ENCODE measurements at regions not wholly inside any gene's neighbourhood (a gene's known extent, or its start where the extent isn't known, plus 50 kb on each side); places are given as distances from the start of the nearest gene placed in this dataset.

- H3K79me2 ChIP-seq (ENCODE audit: low read length), result peaks cover 10% of the 10 kb centered on the region; the same call in 1 of the 2 replicates
- no peaks in the 10 kb centered on the region for H4K20me1 ChIP-seq (ENCODE audit: low read length)
- peak overlapping the region; percentile 70 for H2AFZ ChIP-seq (ENCODE audit: low read length)
- intact Hi-C loops (cut with micrococcal nuclease), result loop anchor here (2.0 to 5.0 kb wide), 2 partner anchors 68 kb away; no protein-coding TSS in a partner anchor
- no peaks in the 10 kb centered on the region for H3K9me2 ChIP-seq (replicated peaks; ENCODE audit: low read length)
- peak overlapping the region; percentile 95 for H3K4me2 ChIP-seq (ENCODE audit: low read length)
- ChIA-PET POLR2A (ENCODE audit: unreplicated experiment) (no interaction called here), CTCF (no interaction called here)
- peak overlapping the region; percentile 63 for H3K4me3 ChIP-seq (ENCODE audit: low read length)
- ATAC-seq, result peak; percentile 58
- H3K27ac ChIP-seq (ENCODE audit: low read length), result peak overlapping the region; percentile 93
- no peaks in the 10 kb centered on the region for H3K27me3 ChIP-seq (ENCODE audit: low read length)
- peaks cover 17% of the 10 kb centered on the region for H3F3A ChIP-seq (ENCODE audit: low read length, unreplicated experiment)
- no peaks in the 10 kb centered on the region for H3K9me3 ChIP-seq (ENCODE audit: low read length)
- peak; percentile 91 for DNase-seq
- no peaks in the 10 kb centered on the region for H3K36me3 ChIP-seq (ENCODE audit: low read depth, low read length)
- TF ChIP-seq EZH2phosphoT487 (IDR thresholded peaks at IDR 0.05; ENCODE audit: borderline replicate concordance, low read length) (no peak), CTCF (conservative IDR thresholded peaks at IDR 0.05; ENCODE audit: low read depth, low read length) (no peak), EZH2 (IDR thresholded peaks at IDR 0.05; ENCODE audit: low read length, unreplicated experiment) (no peak)
- peak overlapping the region; percentile 58 for H3K9ac ChIP-seq (ENCODE audit: low read length)
- peaks cover 51% of the 10 kb centered on the region for H3K4me1 ChIP-seq (ENCODE audit: insufficient read depth, low read length)
- no TSS peak for BruUV-seq (replicated peaks)
Measured at GRCh38 chr9:684941-685340, 156.6 kb upstream of the DMRT1 start.

- Histone ChIP-seq H4K20me1 (ENCODE audit: low read length) (no peaks in the 10 kb centered on the region), H3K9ac (ENCODE audit: low read length) (peak overlapping the region; percentile 58), H3K27me3 (ENCODE audit: low read length) (no peaks in the 10 kb centered on the region), H3K9me3 (ENCODE audit: low read length) (no peaks in the 10 kb centered on the region), H3K4me2 (ENCODE audit: low read length) (peak overlapping the region; percentile 95), H2AFZ (ENCODE audit: low read length) (no peak overlapping the region; the same call in 1 of the 2 replicates), H3K36me3 (ENCODE audit: low read depth, low read length) (no peaks in the 10 kb centered on the region), H3F3A (ENCODE audit: low read length, unreplicated experiment) (peaks cover 17% of the 10 kb centered on the region), H3K4me1 (ENCODE audit: insufficient read depth, low read length) (peaks cover 50% of the 10 kb centered on the region), H3K27ac (ENCODE audit: low read length) (peak overlapping the region; percentile 93), H3K4me3 (ENCODE audit: low read length) (0 out of 2 replicates have a peak overlapping the region, but pooled peaks have one; percentile 38), H3K79me2 (ENCODE audit: low read length) (peaks cover 10% of the 10 kb centered on the region; the same call in 1 of the 2 replicates), H3K9me2 (replicated peaks; ENCODE audit: low read length) (no peaks in the 10 kb centered on the region)
- ATAC-seq, result peak; percentile 76
- no TSS peak for BruUV-seq (replicated peaks)
- POLR2A ChIA-PET (ENCODE audit: unreplicated experiment), result no interaction called here
- CTCF ChIA-PET, result no interaction called here
- TF ChIP-seq EZH2 (IDR thresholded peaks at IDR 0.05; ENCODE audit: low read length, unreplicated experiment) (no peak), CTCF (conservative IDR thresholded peaks at IDR 0.05; ENCODE audit: low read depth, low read length) (no peak), EZH2phosphoT487 (IDR thresholded peaks at IDR 0.05; ENCODE audit: borderline replicate concordance, low read length) (no peak)
- peak; percentile 84 for DNase-seq
- intact Hi-C loops (cut with micrococcal nuclease), result no loop called here
Measured at GRCh38 chr9:686321-686813, 155.1 kb upstream of the DMRT1 start.

DNA sequence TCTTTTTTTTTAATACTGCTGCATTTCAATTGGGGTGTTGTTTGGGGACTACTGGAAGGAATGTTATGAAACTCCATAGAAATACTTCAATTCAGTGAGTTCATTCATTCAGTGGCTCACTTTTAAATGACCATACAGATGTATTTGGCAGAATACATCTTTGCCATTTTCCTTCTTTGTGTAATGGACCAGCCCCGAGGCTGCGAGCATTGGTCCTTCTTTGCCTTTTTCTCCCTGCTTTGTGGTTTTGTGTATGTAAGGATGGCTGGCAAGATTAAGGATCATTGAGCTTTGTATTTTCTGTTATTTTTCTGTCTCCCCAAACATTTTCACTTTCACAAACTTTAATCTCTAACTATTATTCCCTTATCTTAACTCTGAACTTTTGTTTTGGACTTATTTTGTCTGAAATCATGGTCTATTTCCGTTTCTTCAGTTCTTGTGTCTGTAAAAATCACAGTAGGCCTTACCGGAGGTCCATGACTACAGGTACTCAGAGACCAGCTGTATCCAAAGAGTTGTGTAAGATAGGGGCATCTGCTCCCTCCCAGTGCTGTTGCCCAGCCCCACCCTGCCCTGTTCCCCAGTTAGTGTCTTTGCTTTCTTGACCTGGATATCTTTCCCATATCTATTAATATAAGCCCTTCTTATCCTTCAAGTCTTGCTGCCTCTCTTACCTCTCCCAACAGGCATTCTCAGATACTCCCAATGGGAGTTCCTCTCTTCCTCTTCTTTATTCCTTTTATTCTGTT lies 154.3 kb upstream of the DMRT1 start:
- intact Hi-C loops (cut with micrococcal nuclease), result no loop called here
- H3K27ac ChIP-seq (ENCODE audit: low read length), result peak overlapping the region; percentile 93
- BruUV-seq (replicated peaks), result no TSS peak

More for the DNA sequence above, 154.3 kb upstream of the DMRT1 start:
- DNase-seq (no peak), ATAC-seq (no peak)
- H3K4me2 ChIP-seq (ENCODE audit: low read length), result peak overlapping the region; percentile 95
- H3K4me1 ChIP-seq (ENCODE audit: insufficient read depth, low read length), result peaks cover 50% of the 10 kb centered on the region
- POLR2A ChIA-PET (ENCODE audit: unreplicated experiment), result no interaction called here
- H3K27me3 ChIP-seq (ENCODE audit: low read length), result no peaks in the 10 kb centered on the region
- H3K36me3 ChIP-seq (ENCODE audit: low read depth, low read length), result no peaks in the 10 kb centered on the region
- H3K9me3 ChIP-seq (ENCODE audit: low read length), result no peaks in the 10 kb centered on the region
- peaks cover 17% of the 10 kb centered on the region for H3F3A ChIP-seq (ENCODE audit: low read length, unreplicated experiment)
- no peak overlapping the region for H2AFZ ChIP-seq (ENCODE audit: low read length)
- no peak overlapping the region for H3K4me3 ChIP-seq (ENCODE audit: low read length)
- H3K9ac ChIP-seq (ENCODE audit: low read length), result peak overlapping the region; percentile 22
- no peaks in the 10 kb centered on the region for H4K20me1 ChIP-seq (ENCODE audit: low read length)
- CTCF ChIA-PET, result no interaction called here
- peaks cover 10% of the 10 kb centered on the region; the same call in 1 of the 2 replicates for H3K79me2 ChIP-seq (ENCODE audit: low read length)
- no peaks in the 10 kb centered on the region for H3K9me2 ChIP-seq (replicated peaks; ENCODE audit: low read length)
- TF ChIP-seq CTCF (conservative IDR thresholded peaks at IDR 0.05; ENCODE audit: low read depth, low read length), result no peak
- no peak for TF ChIP-seq EZH2 (IDR thresholded peaks at IDR 0.05; ENCODE audit: low read length, unreplicated experiment)
- TF ChIP-seq EZH2phosphoT487 (IDR thresholded peaks at IDR 0.05; ENCODE audit: borderline replicate concordance, low read length), result no peak
